ENCODE measurements at regions not wholly inside any gene's neighbourhood (a gene's known extent, or its start where the extent isn't known, plus 50 kb on each side); places are given as distances from the start of the nearest gene placed in this dataset.

DNA sequence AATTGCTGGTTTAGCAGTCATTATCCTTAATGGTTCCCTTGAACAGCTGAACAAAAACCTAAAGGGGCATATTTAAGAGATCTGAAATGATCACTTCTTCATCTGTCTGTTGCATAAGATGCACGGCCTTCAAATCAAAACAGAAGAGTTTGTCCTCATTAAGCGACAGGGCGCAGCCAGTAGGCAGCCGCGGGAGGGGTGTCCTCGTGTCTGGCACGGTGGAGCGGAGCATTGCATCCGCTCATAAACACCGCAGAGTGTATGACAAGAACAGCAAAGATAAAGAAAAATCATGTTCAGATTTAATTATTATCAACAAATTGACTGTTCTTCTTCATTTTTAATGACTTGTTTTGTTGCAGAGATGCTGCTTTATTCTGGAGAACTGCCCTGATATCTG is 255.6 kb upstream of the ADARB2 start (continued):
- no peak for TF ChIP-seq ZNF462 (CRISPR knock-in tag; IDR thresholded peaks at IDR 0.05)
- TF ChIP-seq, protein P1, sequence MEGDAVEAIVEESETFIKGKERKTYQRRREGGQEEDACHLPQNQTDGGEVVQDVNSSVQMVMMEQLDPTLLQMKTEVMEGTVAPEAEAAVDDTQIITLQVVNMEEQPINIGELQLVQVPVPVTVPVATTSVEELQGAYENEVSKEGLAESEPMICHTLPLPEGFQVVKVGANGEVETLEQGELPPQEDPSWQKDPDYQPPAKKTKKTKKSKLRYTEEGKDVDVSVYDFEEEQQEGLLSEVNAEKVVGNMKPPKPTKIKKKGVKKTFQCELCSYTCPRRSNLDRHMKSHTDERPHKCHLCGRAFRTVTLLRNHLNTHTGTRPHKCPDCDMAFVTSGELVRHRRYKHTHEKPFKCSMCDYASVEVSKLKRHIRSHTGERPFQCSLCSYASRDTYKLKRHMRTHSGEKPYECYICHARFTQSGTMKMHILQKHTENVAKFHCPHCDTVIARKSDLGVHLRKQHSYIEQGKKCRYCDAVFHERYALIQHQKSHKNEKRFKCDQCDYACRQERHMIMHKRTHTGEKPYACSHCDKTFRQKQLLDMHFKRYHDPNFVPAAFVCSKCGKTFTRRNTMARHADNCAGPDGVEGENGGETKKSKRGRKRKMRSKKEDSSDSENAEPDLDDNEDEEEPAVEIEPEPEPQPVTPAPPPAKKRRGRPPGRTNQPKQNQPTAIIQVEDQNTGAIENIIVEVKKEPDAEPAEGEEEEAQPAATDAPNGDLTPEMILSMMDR (conservative IDR thresholded peaks at IDR 0.05; ENCODE audit: low read depth in 2 of 2) = no peak
- TF ChIP-seq EZH2phosphoT487 (IDR thresholded peaks at IDR 0.05; ENCODE audit: unreplicated experiment) = no peak
- TF ChIP-seq ETS1 (IDR thresholded peaks at IDR 0.05) = no peak
- no peak for TF ChIP-seq EZH2 (IDR thresholded peaks at IDR 0.05; ENCODE audit: low read depth, unreplicated experiment)
- TF ChIP-seq POLR2AphosphoS5 (IDR thresholded peaks at IDR 0.05; ENCODE audit: low read depth) = no peak
- TF ChIP-seq NANOG (IDR thresholded peaks at IDR 0.05; ENCODE audit: borderline replicate concordance) = no peak

DNA sequence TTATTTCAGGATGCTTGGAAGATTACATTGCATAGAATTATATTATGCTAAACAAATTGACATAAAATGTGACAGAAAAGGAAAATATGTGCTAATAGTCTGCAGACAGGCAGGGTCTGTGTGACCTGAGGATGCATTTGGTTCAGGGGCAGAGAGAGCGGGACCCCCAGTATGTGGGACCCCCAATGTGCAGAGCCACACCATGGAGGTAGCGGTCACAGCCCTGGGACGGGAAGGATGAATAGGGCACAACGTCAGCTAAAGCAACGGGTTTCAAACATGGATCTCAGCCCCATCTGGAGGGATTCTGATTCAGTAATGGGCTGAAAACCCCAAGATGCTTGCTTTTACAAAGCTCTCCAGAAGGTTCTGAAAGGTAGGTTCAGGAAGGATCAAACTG is 251.8 kb upstream of the ADARB2 start:
- no peak overlapping the region for H2AFZ ChIP-seq
- no peaks in the 10 kb centered on the region for H3K27me3 ChIP-seq (ENCODE audit: insufficient read depth)
- no peaks in the 10 kb centered on the region for H3K9me3 Mint-ChIP-seq
- no peak overlapping the region for H3K4me3 Mint-ChIP-seq
- DNase-seq (ENCODE audit: low spot score) (no peak), ATAC-seq (no peak)
- no peak overlapping the region for H3K4me2 ChIP-seq
- H3K4me1 Mint-ChIP-seq = no peaks in the 10 kb centered on the region
- H3K79me2 ChIP-seq (replicated peaks; ENCODE audit: insufficient read depth) = no peaks in the 10 kb centered on the region
- H3K4me1 ChIP-seq (ENCODE audit: insufficient read depth) = no peaks in the 10 kb centered on the region
- H4K20me1 ChIP-seq (replicated peaks; ENCODE audit: insufficient read depth) = no peaks in the 10 kb centered on the region
- no peaks in the 10 kb centered on the region for H3F3A ChIP-seq (replicated peaks; ENCODE audit: low read depth)
- no peak overlapping the region for H3K27ac Mint-ChIP-seq
- no peaks in the 10 kb centered on the region for H3K9me2 ChIP-seq (ENCODE audit: insufficient read depth)
- no peaks in the 10 kb centered on the region for H3K36me3 ChIP-seq (ENCODE audit: insufficient read depth)
- H3K36me3 Mint-ChIP-seq (ENCODE audit: low read depth) = no peaks in the 10 kb centered on the region
- peaks cover 7% of the 10 kb centered on the region for H3K27me3 Mint-ChIP-seq (ENCODE audit: insufficient read depth, low read depth, poor library complexity)
- H3K4me3 ChIP-seq = no peak overlapping the region
- no peak overlapping the region for H3K27ac ChIP-seq (ENCODE audit: low read depth)
- TF ChIP-seq, protein P1 (conservative IDR thresholded peaks at IDR 0.05; ENCODE audit: low read depth in 2 of 2) = no peak
- no peak for TF ChIP-seq ETS1 (IDR thresholded peaks at IDR 0.05)
- TF ChIP-seq EZH2 (IDR thresholded peaks at IDR 0.05; ENCODE audit: low read depth, unreplicated experiment) = no peak
- TF ChIP-seq JUNB (IDR thresholded peaks at IDR 0.05; ENCODE audit: unreplicated experiment) = no peak
- TF ChIP-seq ZNF331 (CRISPR knock-in tag; IDR thresholded peaks at IDR 0.05; ENCODE audit: low read depth) = no peak
- no peak for TF ChIP-seq EZH2phosphoT487 (IDR thresholded peaks at IDR 0.05; ENCODE audit: unreplicated experiment)
- TF ChIP-seq NANOG (IDR thresholded peaks at IDR 0.05; ENCODE audit: borderline replicate concordance) = no peak
